A673 (cell line): ENCODE measurements at regions not wholly inside any gene's neighbourhood (a gene's known extent, or its start where the extent isn't known, plus 50 kb on each side); places are given as distances from the start of the nearest gene placed in this dataset.

Experiments used
- CTCF ChIP-seq: fragments of 300-800, 200-600 bp; sonication (generic); conservative IDR thresholded peaks from 2 replicates; pipeline ENCODE4 v1.5.1; 2017; ENCODE audit warnings: low read depth, mild to moderate bottlenecking, antibody characterized with exemption, low read length, moderate library complexity, mixed read lengths
- EZH2 ChIP-seq: fragments of 200-600 bp; sonication (generic); IDR thresholded peaks from 2 replicates; pipeline ENCODE4 v1.6.1; 2017; ENCODE audit warnings: borderline replicate concordance, low read depth, mild to moderate bottlenecking, mixed read lengths, antibody characterized with exemption, low read length; ENCODE audit not compliant: poor library complexity, severe bottlenecking

- TF ChIP-seq CTCF = no peak
- no peak for TF ChIP-seq EZH2
Observed at GRCh38 chr6:25014791-25015560, 79.2 kb upstream of the RIPOR2 start.
